Mucosa of stomach (tissue), 1 donor: ENCODE measurements at regions not wholly inside any gene's neighbourhood (a gene's known extent, or its start where the extent isn't known, plus 50 kb on each side); places are given as distances from the start of the nearest gene placed in this dataset.

Experiments
- H3K27me3 ChIP-seq: one replicate; pipeline ENCODE4 v1.7.0; 2013; ENCODE audit warnings: mild to moderate bottlenecking, low read length; ENCODE audit not compliant: control insufficient read depth, insufficient read depth
- H3K36me3 ChIP-seq: one replicate; pipeline ENCODE4 v1.7.0; 2013; ENCODE audit warnings: low read length; ENCODE audit not compliant: control insufficient read depth, insufficient read depth
- H3K4me1 ChIP-seq: one replicate; pipeline ENCODE4 v1.7.0; 2013; ENCODE audit warnings: mild to moderate bottlenecking, low read length; ENCODE audit not compliant: control insufficient read depth, insufficient read depth
- H3K4me3 ChIP-seq: one replicate; pipeline ENCODE4 v1.7.0; 2013; ENCODE audit warnings: low read length
- H3K9ac ChIP-seq: one replicate; pipeline ENCODE4 v1.7.0; 2013; ENCODE audit warnings: mild to moderate bottlenecking, low read length, moderate library complexity
- H3K9me3 ChIP-seq: one replicate; pipeline ENCODE4 v1.7.0; 2013; ENCODE audit warnings: mild to moderate bottlenecking, low read length, moderate library complexity; ENCODE audit not compliant: control insufficient read depth
- donor health status: Pancreatic carcinoma.

GRCh38 chr1:60329651-60330050 is 256.1 kb upstream of the C1orf87 start:
- Histone ChIP-seq H3K9ac (no peak overlapping the region), H3K4me1 (no peaks in the 10 kb centered on the region), H3K9me3 (no peaks in the 10 kb centered on the region), H3K36me3 (no peaks in the 10 kb centered on the region), H3K4me3 (no peak overlapping the region), H3K27me3 (no peaks in the 10 kb centered on the region)

- no peaks in the 10 kb centered on the region for H3K27me3 ChIP-seq
- H3K4me1 ChIP-seq: no peaks in the 10 kb centered on the region
- no peaks in the 10 kb centered on the region for H3K9me3 ChIP-seq
- H3K36me3 ChIP-seq: no peaks in the 10 kb centered on the region
- no peak overlapping the region for H3K9ac ChIP-seq
- no peak overlapping the region for H3K4me3 ChIP-seq
Observed at GRCh38 chr1:60311838-60312237, 238.3 kb upstream of the C1orf87 start.

GRCh38 chr1:60299581-60299980 is 226.0 kb upstream of the C1orf87 start:
- no peaks in the 10 kb centered on the region for H3K27me3 ChIP-seq
- H3K9ac ChIP-seq: no peak overlapping the region
- H3K9me3 ChIP-seq: no peaks in the 10 kb centered on the region
- H3K4me3 ChIP-seq: no peak overlapping the region
- no peaks in the 10 kb centered on the region for H3K36me3 ChIP-seq
- H3K4me1 ChIP-seq: no peaks in the 10 kb centered on the region

GRCh38 chr1:60298290-60298689 is 224.7 kb upstream of the C1orf87 start:
- Histone ChIP-seq H3K9ac (no peak overlapping the region), H3K27me3 (no peaks in the 10 kb centered on the region)

GRCh38 chr1:60296794-60297193 is 223.2 kb upstream of the C1orf87 start:
- Histone ChIP-seq H3K27me3 (no peaks in the 10 kb centered on the region), H3K36me3 (no peaks in the 10 kb centered on the region), H3K4me1 (no peaks in the 10 kb centered on the region), H3K4me3 (no peak overlapping the region), H3K9me3 (no peaks in the 10 kb centered on the region), H3K9ac (no peak overlapping the region)

More at GRCh38 chr1:60298290-60298689, 224.7 kb upstream of the C1orf87 start:
- Histone ChIP-seq H3K9me3 (no peaks in the 10 kb centered on the region), H3K36me3 (no peaks in the 10 kb centered on the region), H3K4me3 (no peak overlapping the region), H3K4me1 (no peaks in the 10 kb centered on the region)

- Histone ChIP-seq H3K9ac (no peak overlapping the region), H3K4me3 (no peak overlapping the region), H3K9me3 (no peaks in the 10 kb centered on the region), H3K27me3 (no peaks in the 10 kb centered on the region), H3K36me3 (no peaks in the 10 kb centered on the region), H3K4me1 (no peaks in the 10 kb centered on the region)
Observed at GRCh38 chr1:60292140-60292539, 218.6 kb upstream of the C1orf87 start.

- Histone ChIP-seq H3K4me3 (no peak overlapping the region), H3K4me1 (no peaks in the 10 kb centered on the region), H3K9ac (no peak overlapping the region), H3K36me3 (no peaks in the 10 kb centered on the region), H3K27me3 (no peaks in the 10 kb centered on the region), H3K9me3 (no peaks in the 10 kb centered on the region)
Observed at GRCh38 chr1:60290393-60290792, 216.8 kb upstream of the C1orf87 start.

- H3K9ac ChIP-seq: no peak overlapping the region
- no peaks in the 10 kb centered on the region for H3K27me3 ChIP-seq
- H3K4me1 ChIP-seq: no peaks in the 10 kb centered on the region
- H3K9me3 ChIP-seq: no peaks in the 10 kb centered on the region
- H3K4me3 ChIP-seq: no peak overlapping the region
- no peaks in the 10 kb centered on the region for H3K36me3 ChIP-seq
Observed at GRCh38 chr1:60287536-60287935, 214.0 kb upstream of the C1orf87 start.

- no peak overlapping the region for H3K4me3 ChIP-seq
- no peaks in the 10 kb centered on the region for H3K27me3 ChIP-seq
- H3K9ac ChIP-seq: no peak overlapping the region
- no peaks in the 10 kb centered on the region for H3K36me3 ChIP-seq
- no peaks in the 10 kb centered on the region for H3K4me1 ChIP-seq
- H3K9me3 ChIP-seq: no peaks in the 10 kb centered on the region
Observed at GRCh38 chr1:60283690-60284089, 210.1 kb upstream of the C1orf87 start.

GRCh38 chr1:60281360-60281932 is 207.9 kb upstream of the C1orf87 start:
- no peak overlapping the region for H3K9ac ChIP-seq
- H3K36me3 ChIP-seq: no peaks in the 10 kb centered on the region
- H3K4me3 ChIP-seq: no peak overlapping the region
- no peaks in the 10 kb centered on the region for H3K27me3 ChIP-seq
- H3K9me3 ChIP-seq: no peaks in the 10 kb centered on the region
- no peaks in the 10 kb centered on the region for H3K4me1 ChIP-seq

GRCh38 chr1:60280819-60281218 is 207.2 kb upstream of the C1orf87 start:
- Histone ChIP-seq H3K4me1 (no peaks in the 10 kb centered on the region), H3K4me3 (no peak overlapping the region), H3K36me3 (no peaks in the 10 kb centered on the region), H3K27me3 (no peaks in the 10 kb centered on the region), H3K9ac (no peak overlapping the region), H3K9me3 (no peaks in the 10 kb centered on the region)

- Histone ChIP-seq H3K27me3 (no peaks in the 10 kb centered on the region), H3K4me1 (no peaks in the 10 kb centered on the region), H3K36me3 (no peaks in the 10 kb centered on the region), H3K4me3 (no peak overlapping the region), H3K9me3 (no peaks in the 10 kb centered on the region), H3K9ac (no peak overlapping the region)
Observed at GRCh38 chr1:60280256-60280655, 206.7 kb upstream of the C1orf87 start.

GRCh38 chr1:60279798-60280197 is 206.2 kb upstream of the C1orf87 start:
- H3K9me3 ChIP-seq: no peaks in the 10 kb centered on the region
- H3K27me3 ChIP-seq: no peaks in the 10 kb centered on the region
- no peaks in the 10 kb centered on the region for H3K4me1 ChIP-seq
- H3K9ac ChIP-seq: no peak overlapping the region
- H3K36me3 ChIP-seq: no peaks in the 10 kb centered on the region
- H3K4me3 ChIP-seq: no peak overlapping the region
